Natural killer cell (primary cell): ENCODE measurements at regions not wholly inside any gene's neighbourhood (a gene's known extent, or its start where the extent isn't known, plus 50 kb on each side); places are given as distances from the start of the nearest gene placed in this dataset.

Source experiments
- ATAC-seq, 3 donors: fragments of 150-1000 bp in 2 of 3; fragments of 200-7000 bp in 1 of 3; cut with Tn5 transposase; 1 replicate in 1 of 3; 2 replicates in 2 of 3; pipeline ENCODE4 v1.10.0; 2021; ENCODE audit warnings: mild to moderate bottlenecking in 2 of 3, moderate library complexity in 2 of 3
- DNase-seq, 2 donors: peaks; one replicate each; pipeline versions ENCODE4 v3.0.0 to v3.0.0-alpha.2; 2013 to 2021; ENCODE audit warnings: mixed read lengths in 1 of 2
- H3K27ac ChIP-seq: one replicate; pipeline ENCODE4 v1.5.1; 2013; ENCODE audit warnings: mild to moderate bottlenecking, low read length
- H3K27me3 ChIP-seq: one replicate; pipeline ENCODE4 v1.6.1; 2013; ENCODE audit warnings: low read length; ENCODE audit not compliant: control insufficient read depth, insufficient read depth
- H3K36me3 ChIP-seq: one replicate; pipeline ENCODE4 v1.6.1; 2013; ENCODE audit warnings: low read length; ENCODE audit not compliant: control insufficient read depth, insufficient read depth
- H3K4me1 ChIP-seq: one replicate; pipeline ENCODE4 v1.6.1; 2013; ENCODE audit warnings: low read length; ENCODE audit not compliant: control insufficient read depth, insufficient read depth
- H3K4me3 ChIP-seq: one replicate; pipeline ENCODE4 v1.5.1; 2013; ENCODE audit warnings: low read length
- H3K9me3 ChIP-seq: one replicate; pipeline ENCODE4 v1.6.1; 2013; ENCODE audit warnings: low read length; ENCODE audit not compliant: control insufficient read depth, insufficient read depth
- H3K27ac Mint-ChIP-seq, 2 donors: one replicate each; pipeline ENCODE4 v1.8.0; 2022; ENCODE audit warnings: mild to moderate bottlenecking in 2 of 2, mixed read lengths in 2 of 2, moderate library complexity in 1 of 2
- H3K27me3 Mint-ChIP-seq, 2 donors: one replicate each; pipeline ENCODE4 v1.8.0; 2022; ENCODE audit warnings: low read depth in 2 of 2, mixed read lengths in 2 of 2
- H3K36me3 Mint-ChIP-seq: one replicate; pipeline ENCODE4 v1.8.0; 2022; ENCODE audit warnings: mixed read lengths
- H3K4me1 Mint-ChIP-seq, 2 donors: one replicate each; pipeline ENCODE4 v1.8.0; 2022; ENCODE audit warnings: mixed read lengths in 2 of 2
- H3K4me3 Mint-ChIP-seq: one replicate; pipeline ENCODE4 v1.8.0; 2022; ENCODE audit warnings: mild to moderate bottlenecking, moderate library complexity, mixed read lengths
- H3K9me3 Mint-ChIP-seq, 2 donors: one replicate each; pipeline ENCODE4 v1.8.0; 2022; ENCODE audit warnings: mixed read lengths in 2 of 2
- CTCF ChIP-seq: fragments of 200-600 bp; IDR thresholded peaks from one replicate; pipeline ENCODE4 v1.8.0; 2022; ENCODE audit warnings: antibody characterized with exemption
- WGBS: methylation state at CpG from one replicate; pipeline ENCODE4 v1.1.7; 2013; ENCODE audit warnings: missing lambda C conversion rate; ENCODE audit not compliant: insufficient coverage; 5-methylcytosine and 5-hydroxymethylcytosine counted together
- intact Hi-C: fragments of 100-400 bp; cut with micrococcal nuclease; formaldehyde crosslinking; loops from one replicate; pipeline ENCODE4 v1.14.2; 2022

- Histone ChIP-seq H3K4me1 (no peaks in the 10 kb centered on the region), H3K36me3 (no peaks in the 10 kb centered on the region), H3K27me3 (no peaks in the 10 kb centered on the region), H3K4me3 (no peak overlapping the region), H3K9me3 (no peaks in the 10 kb centered on the region), H3K27ac (no peak overlapping the region)
- H3K27ac Mint-ChIP-seq = no peak overlapping the region
- no peak overlapping the region for H3K4me3 Mint-ChIP-seq
- no peaks in the 10 kb centered on the region for H3K27me3 Mint-ChIP-seq
- intact Hi-C loops = no loop called here
- no peak for TF ChIP-seq CTCF
- no peaks in the 10 kb centered on the region for H3K4me1 Mint-ChIP-seq
- H3K36me3 Mint-ChIP-seq = no peaks in the 10 kb centered on the region
- WGBS = 91% methylated on average over 1 of the region's 1 CpG
- H3K9me3 Mint-ChIP-seq = peaks cover 3 to 9% of the 10 kb centered on the region in 2 donors
- ATAC-seq (no peak), DNase-seq (no peak)
Observed at GRCh38 chr17:69734656-69735055, 320.2 kb downstream of the MAP2K6 start.

DNA sequence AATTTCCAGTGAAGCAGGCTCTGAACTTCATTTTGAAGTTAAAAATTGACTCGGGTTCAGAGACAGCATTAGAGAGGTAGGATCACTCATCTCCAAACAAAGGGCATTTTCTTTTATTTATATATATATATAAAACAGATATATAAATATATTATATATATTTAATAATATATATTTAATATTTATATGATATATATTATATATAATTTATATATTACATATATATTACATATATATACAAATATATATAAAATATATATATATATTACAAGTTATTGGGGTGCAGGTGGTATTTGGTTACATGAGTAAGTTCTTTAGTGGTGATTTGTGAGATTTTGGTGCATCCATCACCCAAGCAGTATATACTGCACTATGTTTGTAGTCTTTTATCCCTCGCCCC, 320.8 kb downstream of the MAP2K6 start:
- no peaks in the 10 kb centered on the region for H3K9me3 ChIP-seq
- Mint-ChIP-seq H3K27ac (no peak overlapping the region), H3K4me1 (no peaks in the 10 kb centered on the region), H3K36me3 (no peaks in the 10 kb centered on the region), H3K27me3 (no peaks in the 10 kb centered on the region), H3K9me3 (peaks cover 3 to 11% of the 10 kb centered on the region in 2 donors), H3K4me3 (no peak overlapping the region)
- no peak for ATAC-seq
- intact Hi-C loops = no loop called here
- no peaks in the 10 kb centered on the region for H3K27me3 ChIP-seq
- no peak overlapping the region for H3K4me3 ChIP-seq
- no peak for DNase-seq
- TF ChIP-seq CTCF = no peak
- H3K4me1 ChIP-seq = no peaks in the 10 kb centered on the region
- no peak overlapping the region for H3K27ac ChIP-seq
- 87% methylated on average over 1 of the region's 2 CpGs for WGBS
- no peaks in the 10 kb centered on the region for H3K36me3 ChIP-seq

GRCh38 chr17:69743091-69743490, 328.6 kb downstream of the MAP2K6 start:
- H3K36me3 ChIP-seq = no peaks in the 10 kb centered on the region
- no peak overlapping the region for H3K4me3 Mint-ChIP-seq
- 85% methylated on average over 3 of the region's 3 CpGs for WGBS
- no peak overlapping the region for H3K4me3 ChIP-seq
- no peaks in the 10 kb centered on the region for H3K27me3 ChIP-seq
- peaks cover 10 to 11% of the 10 kb centered on the region in 2 donors for H3K9me3 Mint-ChIP-seq
- H3K27ac Mint-ChIP-seq = no peak overlapping the region
- H3K36me3 Mint-ChIP-seq = no peaks in the 10 kb centered on the region
- H3K9me3 ChIP-seq = no peaks in the 10 kb centered on the region
- no peaks in the 10 kb centered on the region for H3K4me1 Mint-ChIP-seq
- ATAC-seq = no peak
- TF ChIP-seq CTCF = no peak
- H3K27me3 Mint-ChIP-seq = no peaks in the 10 kb centered on the region
- intact Hi-C loops = no loop called here
- H3K4me1 ChIP-seq = no peaks in the 10 kb centered on the region
- DNase-seq = no peak
- H3K27ac ChIP-seq = no peak overlapping the region

GRCh38 chr17:69744512-69745070, 330.1 kb downstream of the MAP2K6 start:
- WGBS = 90% methylated on average over 5 of the region's 5 CpGs
- Mint-ChIP-seq H3K4me1 (no peaks in the 10 kb centered on the region), H3K4me3 (no peak overlapping the region), H3K27me3 (no peaks in the 10 kb centered on the region), H3K9me3 (peaks cover 7 to 8% of the 10 kb centered on the region in 2 donors), H3K27ac (no peak overlapping the region), H3K36me3 (no peaks in the 10 kb centered on the region)
- TF ChIP-seq CTCF = no peak
- no peaks in the 10 kb centered on the region for H3K9me3 ChIP-seq
- no peak overlapping the region for H3K27ac ChIP-seq
- no peak for ATAC-seq
- DNase-seq = no peak
- no peak overlapping the region for H3K4me3 ChIP-seq
- H3K27me3 ChIP-seq = no peaks in the 10 kb centered on the region
- intact Hi-C loops = no loop called here
- no peaks in the 10 kb centered on the region for H3K4me1 ChIP-seq
- no peaks in the 10 kb centered on the region for H3K36me3 ChIP-seq
